PC-9 (cell line): ENCODE measurements at regions not wholly inside any gene's neighbourhood (a gene's known extent, or its start where the extent isn't known, plus 50 kb on each side); places are given as distances from the start of the nearest gene placed in this dataset.

ENCODE experiments used
- EZH2 ChIP-seq: fragments of 200-600 bp; sonication (generic); IDR thresholded peaks from 2 replicates; pipeline ENCODE4 v1.8.0; 2017; ENCODE audit warnings: antibody characterized with exemption, low read depth
- TF ChIP-seq, protein P1 (sequence below): fragments of 200-600 bp; sonication (generic); conservative IDR thresholded peaks from 2 replicates; pipeline ENCODE4 v1.6.1; 2017; ENCODE audit warnings: mixed run types, antibody characterized with exemption, mild to moderate bottlenecking, moderate library complexity

DNA sequence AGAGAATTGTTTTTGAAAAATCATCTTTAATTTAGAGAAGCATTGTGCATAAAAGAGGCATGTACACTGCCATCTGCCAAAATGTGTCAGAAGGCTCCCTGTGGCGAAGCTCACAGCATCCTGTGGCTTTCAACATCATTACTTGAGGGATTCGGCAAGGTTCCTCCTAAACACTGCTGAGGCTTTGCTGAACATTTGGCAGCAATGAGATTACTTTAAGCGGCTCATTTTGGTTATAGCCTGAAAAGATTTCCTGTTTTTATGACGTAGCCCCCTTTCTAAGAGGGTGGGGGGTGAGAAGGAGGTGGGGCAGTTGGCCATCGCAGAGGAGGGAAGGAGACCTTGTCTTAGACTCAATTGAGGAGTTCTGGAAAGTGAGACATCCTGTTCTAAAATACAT, 469.4 kb downstream of the RASEF start:
- TF ChIP-seq EZH2, result no peak
- TF ChIP-seq, protein P1, sequence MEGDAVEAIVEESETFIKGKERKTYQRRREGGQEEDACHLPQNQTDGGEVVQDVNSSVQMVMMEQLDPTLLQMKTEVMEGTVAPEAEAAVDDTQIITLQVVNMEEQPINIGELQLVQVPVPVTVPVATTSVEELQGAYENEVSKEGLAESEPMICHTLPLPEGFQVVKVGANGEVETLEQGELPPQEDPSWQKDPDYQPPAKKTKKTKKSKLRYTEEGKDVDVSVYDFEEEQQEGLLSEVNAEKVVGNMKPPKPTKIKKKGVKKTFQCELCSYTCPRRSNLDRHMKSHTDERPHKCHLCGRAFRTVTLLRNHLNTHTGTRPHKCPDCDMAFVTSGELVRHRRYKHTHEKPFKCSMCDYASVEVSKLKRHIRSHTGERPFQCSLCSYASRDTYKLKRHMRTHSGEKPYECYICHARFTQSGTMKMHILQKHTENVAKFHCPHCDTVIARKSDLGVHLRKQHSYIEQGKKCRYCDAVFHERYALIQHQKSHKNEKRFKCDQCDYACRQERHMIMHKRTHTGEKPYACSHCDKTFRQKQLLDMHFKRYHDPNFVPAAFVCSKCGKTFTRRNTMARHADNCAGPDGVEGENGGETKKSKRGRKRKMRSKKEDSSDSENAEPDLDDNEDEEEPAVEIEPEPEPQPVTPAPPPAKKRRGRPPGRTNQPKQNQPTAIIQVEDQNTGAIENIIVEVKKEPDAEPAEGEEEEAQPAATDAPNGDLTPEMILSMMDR, result no peak
